ENCODE measurements at regions not wholly inside any gene's neighbourhood (a gene's known extent, or its start where the extent isn't known, plus 50 kb on each side); places are given as distances from the start of the nearest gene placed in this dataset.
"Not testable (repeated sequence)": the region's sequence is repeated elsewhere in the genome, so short reads cannot be mapped to it uniquely, and the experiment has no call there.

- H3K27ac Mint-ChIP-seq = no peak overlapping the region
- H3K4me1 ChIP-seq (ENCODE audit: insufficient read depth, low read length) = no peaks in the 10 kb centered on the region
- H3K27me3 ChIP-seq (ENCODE audit: insufficient read depth, low read length) = no peaks in the 10 kb centered on the region
- peaks cover 0 to 27% (median 10%) of the 10 kb centered on the region in 8 donors for H3K9me3 Mint-ChIP-seq
- CTCF ChIA-PET (ENCODE audit: partially characterized antibody) = no interaction called here
- no peak overlapping the region for H3K4me3 Mint-ChIP-seq
- no peaks in the 10 kb centered on the region for H3K36me3 ChIP-seq (ENCODE audit: insufficient read depth, low read length)
- no peak overlapping the region for H3K27ac ChIP-seq (ENCODE audit: low read depth, low read length)
- H3K36me3 Mint-ChIP-seq = no peaks in the 10 kb centered on the region
- no peaks in the 10 kb centered on the region for H3K27me3 Mint-ChIP-seq
- no peaks in the 10 kb centered on the region for H3K4me1 Mint-ChIP-seq
- intact Hi-C loops (cut with micrococcal nuclease) = no loop called here
- H3K9me3 ChIP-seq (ENCODE audit: control insufficient read depth in 1 of 2, low read length in 2 of 2) = no peaks in the 10 kb centered on the region
- no peak for DNase-seq
- POLR2A ChIA-PET (ENCODE audit: partially characterized antibody) = no interaction called here
- no peak overlapping the region for H3K4me3 ChIP-seq (ENCODE audit: low read length in 2 of 2)
Observed at GRCh38 chr7:81385370-81385769, 384.5 kb downstream of the HGF start.

DNA sequence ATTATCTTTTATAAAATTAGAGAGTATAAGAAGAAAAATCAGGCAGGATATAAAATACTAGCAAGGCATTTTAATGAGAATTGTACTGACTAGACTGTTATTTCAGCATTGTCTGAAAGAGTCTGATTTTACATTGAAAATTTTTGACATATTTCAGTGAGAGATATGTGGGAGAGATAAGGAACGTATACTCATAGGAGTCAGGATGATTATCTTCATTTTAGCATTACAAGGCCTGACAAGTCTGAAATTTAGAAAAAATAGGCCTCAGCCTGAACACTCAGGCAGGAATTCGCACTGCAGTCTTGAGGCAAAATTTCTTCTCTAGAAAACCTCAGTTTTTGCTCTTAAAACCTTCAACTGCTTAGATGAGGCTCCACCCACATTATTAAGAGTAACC lies 386.0 kb downstream of the HGF start:
- no peak overlapping the region for H3K4me3 Mint-ChIP-seq
- Histone ChIP-seq H3K4me1 (ENCODE audit: insufficient read depth, low read length) (no peaks in the 10 kb centered on the region), H3K36me3 (ENCODE audit: insufficient read depth, low read length) (no peaks in the 10 kb centered on the region), H3K27me3 (ENCODE audit: insufficient read depth, low read length) (no peaks in the 10 kb centered on the region), H3K4me3 (ENCODE audit: low read length in 2 of 2) (no peak overlapping the region), H3K9me3 (ENCODE audit: control insufficient read depth in 1 of 2, low read length in 2 of 2) (no peaks in the 10 kb centered on the region), H3K27ac (ENCODE audit: low read depth, low read length) (no peak overlapping the region)
- no peaks in the 10 kb centered on the region for H3K27me3 Mint-ChIP-seq
- intact Hi-C loops (cut with micrococcal nuclease) = no loop called here
- no peak for DNase-seq
- peaks cover 0 to 23% (median 9%) of the 10 kb centered on the region in 8 donors for H3K9me3 Mint-ChIP-seq
- no peaks in the 10 kb centered on the region for H3K4me1 Mint-ChIP-seq
- H3K36me3 Mint-ChIP-seq = no peaks in the 10 kb centered on the region
- ChIA-PET CTCF (ENCODE audit: partially characterized antibody) (no interaction called here), POLR2A (ENCODE audit: partially characterized antibody) (no interaction called here)
- no peak overlapping the region for H3K27ac Mint-ChIP-seq

DNA sequence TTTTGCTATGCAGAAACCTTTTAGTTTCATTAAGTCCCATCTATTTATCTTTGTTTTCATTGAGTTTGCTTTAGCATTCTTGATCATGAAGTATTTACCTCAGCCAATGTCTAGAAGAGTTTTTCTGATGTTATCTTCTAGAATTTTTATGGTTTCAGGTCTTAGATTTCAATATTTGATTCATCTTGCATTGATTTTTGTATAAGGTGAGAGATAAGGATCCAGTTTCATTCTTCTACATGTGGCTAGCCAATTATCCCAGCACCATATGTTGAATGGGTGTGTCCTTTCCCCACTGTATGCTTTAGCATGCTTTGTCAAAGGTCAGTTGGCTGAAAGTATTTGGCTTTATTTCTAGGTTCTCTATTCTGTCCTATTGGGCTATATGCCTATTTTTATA lies 395.2 kb downstream of the HGF start:
- POLR2A ChIA-PET (ENCODE audit: partially characterized antibody); H3K27me3 Mint-ChIP-seq; H3K27ac Mint-ChIP-seq; intact Hi-C loops (cut with micrococcal nuclease); H3K36me3 ChIP-seq (ENCODE audit: insufficient read depth, low read length); H3K4me3 ChIP-seq (ENCODE audit: low read length in 2 of 2); H3K27ac ChIP-seq (ENCODE audit: low read depth, low read length); CTCF ChIA-PET (ENCODE audit: partially characterized antibody); DNase-seq; H3K4me1 ChIP-seq (ENCODE audit: insufficient read depth, low read length); H3K9me3 ChIP-seq (ENCODE audit: control insufficient read depth in 1 of 2, low read length in 2 of 2); H3K27me3 ChIP-seq (ENCODE audit: insufficient read depth, low read length); H3K4me3 Mint-ChIP-seq; H3K4me1 Mint-ChIP-seq; H3K36me3 Mint-ChIP-seq: not testable (repeated sequence)
- H3K9me3 Mint-ChIP-seq = peaks cover 2 to 15% (median 4%) of the 10 kb centered on the region in 8 donors

DNA sequence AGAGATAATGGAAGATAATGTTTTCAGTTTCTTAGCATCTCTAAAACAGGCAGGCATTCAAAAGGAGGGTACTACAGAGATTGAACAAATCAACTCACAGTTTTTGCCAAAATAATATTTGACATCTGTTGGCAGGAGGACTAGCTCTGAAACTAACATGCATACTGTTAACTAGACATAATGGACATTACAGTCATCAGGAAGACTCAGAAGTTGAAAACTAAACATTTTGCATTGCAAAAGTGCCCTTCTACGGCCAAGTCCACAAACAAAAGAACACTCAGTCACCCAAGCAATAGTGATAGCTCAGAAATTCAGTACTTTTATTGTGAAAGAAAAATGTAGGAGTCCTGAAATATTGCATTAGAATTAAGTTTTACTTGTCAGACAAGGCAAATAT lies 399.0 kb downstream of the HGF start:
- DNase-seq = no peak
- no peak overlapping the region for H3K4me3 Mint-ChIP-seq
- Histone ChIP-seq H3K36me3 (ENCODE audit: insufficient read depth, low read length) (no peaks in the 10 kb centered on the region), H3K27ac (ENCODE audit: low read depth, low read length) (no peak overlapping the region), H3K4me1 (ENCODE audit: insufficient read depth, low read length) (no peaks in the 10 kb centered on the region), H3K27me3 (ENCODE audit: insufficient read depth, low read length) (no peaks in the 10 kb centered on the region), H3K4me3 (ENCODE audit: low read length in 2 of 2) (no peak overlapping the region), H3K9me3 (ENCODE audit: control insufficient read depth in 1 of 2, low read length in 2 of 2) (peaks cover 0 to 4% of the 10 kb centered on the region in 2 donors)
- H3K4me1 Mint-ChIP-seq = no peaks in the 10 kb centered on the region
- H3K9me3 Mint-ChIP-seq = peaks cover 0 to 15% (median 8%) of the 10 kb centered on the region in 8 donors
- ChIA-PET POLR2A (ENCODE audit: partially characterized antibody) (no interaction called here), CTCF (ENCODE audit: partially characterized antibody) (no interaction called here)
- no peak overlapping the region for H3K27ac Mint-ChIP-seq
- no peaks in the 10 kb centered on the region for H3K27me3 Mint-ChIP-seq
- intact Hi-C loops (cut with micrococcal nuclease) = no loop called here
- no peaks in the 10 kb centered on the region for H3K36me3 Mint-ChIP-seq

GRCh38 chr7:81367326-81367931 lies 402.4 kb downstream of the HGF start:
- H3K4me1 Mint-ChIP-seq = no peaks in the 10 kb centered on the region
- H3K4me3 Mint-ChIP-seq = no peak overlapping the region
- Histone ChIP-seq H3K4me1 (ENCODE audit: insufficient read depth, low read length) (no peaks in the 10 kb centered on the region), H3K27me3 (ENCODE audit: insufficient read depth, low read length) (no peaks in the 10 kb centered on the region), H3K4me3 (ENCODE audit: low read length in 2 of 2) (no peak overlapping the region), H3K36me3 (ENCODE audit: insufficient read depth, low read length) (no peaks in the 10 kb centered on the region), H3K27ac (ENCODE audit: low read depth, low read length) (no peak overlapping the region), H3K9me3 (ENCODE audit: control insufficient read depth in 1 of 2, low read length in 2 of 2) (peaks cover 0 to 4% of the 10 kb centered on the region in 2 donors)
- ChIA-PET POLR2A (ENCODE audit: partially characterized antibody) (no interaction called here), CTCF (ENCODE audit: partially characterized antibody) (no interaction called here)
- DNase-seq = no peak
- H3K27me3 Mint-ChIP-seq = no peaks in the 10 kb centered on the region
- no peak overlapping the region for H3K27ac Mint-ChIP-seq
- peaks cover 0 to 19% (median 4%) of the 10 kb centered on the region in 8 donors for H3K9me3 Mint-ChIP-seq
- H3K36me3 Mint-ChIP-seq = no peaks in the 10 kb centered on the region
- intact Hi-C loops (cut with micrococcal nuclease) = no loop called here

- intact Hi-C loops (cut with micrococcal nuclease) = no loop called here
- ChIA-PET CTCF (ENCODE audit: partially characterized antibody) (no interaction called here), POLR2A (ENCODE audit: partially characterized antibody) (no interaction called here)
- Histone ChIP-seq H3K36me3 (ENCODE audit: insufficient read depth, low read length) (no peaks in the 10 kb centered on the region), H3K27ac (ENCODE audit: low read depth, low read length) (no peak overlapping the region), H3K27me3 (ENCODE audit: insufficient read depth, low read length) (no peaks in the 10 kb centered on the region), H3K4me1 (ENCODE audit: insufficient read depth, low read length) (no peaks in the 10 kb centered on the region), H3K4me3 (ENCODE audit: low read length in 2 of 2) (no peak overlapping the region), H3K9me3 (ENCODE audit: control insufficient read depth in 1 of 2, low read length in 2 of 2) (peaks cover 0 to 4% of the 10 kb centered on the region in 2 donors)
- Mint-ChIP-seq H3K36me3 (no peaks in the 10 kb centered on the region), H3K27ac (no peak overlapping the region), H3K27me3 (no peaks in the 10 kb centered on the region), H3K4me1 (no peaks in the 10 kb centered on the region), H3K4me3 (no peak overlapping the region), H3K9me3 (peaks cover 0 to 24% (median 9%) of the 10 kb centered on the region in 8 donors)
- DNase-seq = no peak
Observed at GRCh38 chr7:81366546-81366945, 403.3 kb downstream of the HGF start.

DNA sequence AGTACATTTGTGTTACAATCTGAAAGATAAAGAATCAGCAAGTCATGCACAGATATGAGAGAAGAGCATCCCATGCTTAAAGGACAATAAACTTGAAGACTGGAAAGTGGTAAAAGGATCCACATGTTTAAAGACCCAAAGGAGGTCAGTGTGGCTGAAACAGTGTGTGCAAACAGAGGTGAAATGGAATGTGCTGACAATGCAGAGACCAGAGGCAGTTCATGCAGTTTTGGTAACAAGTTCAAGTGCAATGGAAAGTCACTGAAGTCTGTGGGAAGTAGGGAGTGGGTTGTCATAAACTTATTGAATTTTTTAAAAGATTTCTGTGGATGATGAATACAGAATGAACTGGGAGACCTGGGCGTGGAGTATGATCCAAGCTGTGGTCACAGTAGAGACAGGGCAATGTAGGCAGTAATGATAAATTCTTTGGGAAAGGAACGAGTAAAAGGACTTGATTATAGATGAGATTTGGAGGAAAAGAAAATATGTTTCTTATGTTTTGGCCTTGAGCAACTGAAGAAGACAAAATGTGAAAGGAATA lies 408.0 kb downstream of the HGF start:
- Mint-ChIP-seq H3K36me3 (no peaks in the 10 kb centered on the region), H3K27ac (no peak overlapping the region), H3K4me1 (no peaks in the 10 kb centered on the region), H3K27me3 (no peaks in the 10 kb centered on the region), H3K4me3 (no peak overlapping the region), H3K9me3 (peaks cover 0 to 16% (median 6%) of the 10 kb centered on the region in 8 donors)
- POLR2A ChIA-PET (ENCODE audit: partially characterized antibody) = no interaction called here
- CTCF ChIA-PET (ENCODE audit: partially characterized antibody) = no interaction called here
- Histone ChIP-seq H3K4me1 (ENCODE audit: insufficient read depth, low read length) (no peaks in the 10 kb centered on the region), H3K36me3 (ENCODE audit: insufficient read depth, low read length) (no peaks in the 10 kb centered on the region), H3K27ac (ENCODE audit: low read depth, low read length) (no peak overlapping the region), H3K9me3 (ENCODE audit: control insufficient read depth in 1 of 2, low read length in 2 of 2) (no peaks in the 10 kb centered on the region), H3K27me3 (ENCODE audit: insufficient read depth, low read length) (no peaks in the 10 kb centered on the region), H3K4me3 (ENCODE audit: low read length in 2 of 2) (no peak overlapping the region)
- intact Hi-C loops (cut with micrococcal nuclease) = no loop called here
- DNase-seq = peak in 1 of 5 donors; percentile 23

- no peaks in the 10 kb centered on the region for H3K36me3 Mint-ChIP-seq
- H3K4me1 Mint-ChIP-seq = no peaks in the 10 kb centered on the region
- no peak overlapping the region for H3K27ac ChIP-seq (ENCODE audit: low read depth, low read length)
- H3K27me3 Mint-ChIP-seq = no peaks in the 10 kb centered on the region
- intact Hi-C loops (cut with micrococcal nuclease) = no loop called here
- no peak overlapping the region for H3K4me3 Mint-ChIP-seq
- no peaks in the 10 kb centered on the region for H3K9me3 ChIP-seq (ENCODE audit: control insufficient read depth in 1 of 2, low read length in 2 of 2)
- CTCF ChIA-PET (ENCODE audit: partially characterized antibody) = no interaction called here
- H3K36me3 ChIP-seq (ENCODE audit: insufficient read depth, low read length) = no peaks in the 10 kb centered on the region
- no peak overlapping the region for H3K27ac Mint-ChIP-seq
- DNase-seq = no peak
- POLR2A ChIA-PET (ENCODE audit: partially characterized antibody) = no interaction called here
- H3K9me3 Mint-ChIP-seq = peaks cover 0 to 14% (median 9%) of the 10 kb centered on the region in 8 donors
- H3K4me3 ChIP-seq (ENCODE audit: low read length in 2 of 2) = no peak overlapping the region
- no peaks in the 10 kb centered on the region for H3K27me3 ChIP-seq (ENCODE audit: insufficient read depth, low read length)
- no peaks in the 10 kb centered on the region for H3K4me1 ChIP-seq (ENCODE audit: insufficient read depth, low read length)
Observed at GRCh38 chr7:81355911-81356310, 413.9 kb downstream of the HGF start.

Data from CD4-positive, alpha-beta memory T cell (primary cell).